ENCODE measurements at regions not wholly inside any gene's neighbourhood (a gene's known extent, or its start where the extent isn't known, plus 50 kb on each side); places are given as distances from the start of the nearest gene placed in this dataset.
"Not testable (repeated sequence)": the region's sequence is repeated elsewhere in the genome, so short reads cannot be mapped to it uniquely, and the experiment has no call there.

DNA sequence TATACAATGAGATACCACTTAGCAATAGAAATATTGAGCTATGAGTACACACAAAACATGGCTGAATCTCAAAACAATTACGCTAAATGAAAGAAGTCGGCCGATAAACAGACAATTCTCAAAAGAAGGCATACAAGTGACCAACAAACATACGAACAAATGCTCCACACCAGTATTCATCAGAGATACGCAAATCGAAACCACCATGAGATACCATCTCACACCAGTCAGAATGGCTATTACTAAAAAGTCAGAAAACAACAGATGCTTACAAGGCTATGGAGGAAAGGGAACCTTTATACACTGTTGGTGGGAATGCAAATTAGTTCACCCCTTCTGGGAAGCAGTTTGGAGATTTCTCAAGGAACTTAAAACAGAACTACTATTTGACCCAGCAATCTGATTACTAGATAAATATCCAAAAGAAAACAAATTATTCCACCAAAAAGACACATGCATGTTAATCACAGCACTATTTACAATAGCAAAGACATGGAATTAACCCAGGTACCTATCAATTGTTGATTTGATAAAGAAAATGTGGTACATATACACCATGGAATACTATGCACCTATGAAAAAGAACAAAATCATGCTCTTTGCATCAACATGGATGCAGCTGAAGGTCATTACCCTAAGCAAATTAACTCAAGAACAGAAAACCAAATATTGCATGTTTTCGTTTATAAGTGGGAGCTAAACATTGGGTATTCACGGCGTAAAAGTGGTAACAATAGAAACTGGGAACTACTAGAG, 90.9 kb upstream of the GRAMD1B start:
- DNase-seq: no peak

DNA sequence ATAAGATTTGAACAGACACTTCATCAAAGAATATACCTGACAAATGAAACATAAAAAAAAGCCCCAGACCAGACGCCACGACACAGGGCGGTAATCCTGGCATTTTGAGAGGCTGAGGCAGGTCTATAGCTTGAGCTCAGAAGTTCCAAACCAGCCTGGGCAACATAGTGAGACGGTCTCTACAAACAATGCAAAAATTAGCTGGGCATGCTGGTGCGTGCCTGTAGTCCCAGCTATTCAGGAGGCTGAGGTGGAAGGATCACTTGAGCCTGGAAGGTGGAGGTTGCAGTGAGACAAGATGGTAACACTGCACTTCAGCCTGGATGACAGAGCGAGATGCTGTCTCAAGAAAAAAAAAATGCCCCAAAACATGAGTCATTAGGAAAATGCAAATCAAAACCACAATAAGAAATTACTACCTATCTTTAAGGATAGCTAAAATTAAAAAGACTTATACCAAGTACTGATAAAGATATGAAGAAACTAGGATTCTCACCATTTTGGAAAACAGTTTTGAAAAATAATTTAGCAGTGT, 91.7 kb upstream of the GRAMD1B start:
- DNase-seq: no peak

DNA sequence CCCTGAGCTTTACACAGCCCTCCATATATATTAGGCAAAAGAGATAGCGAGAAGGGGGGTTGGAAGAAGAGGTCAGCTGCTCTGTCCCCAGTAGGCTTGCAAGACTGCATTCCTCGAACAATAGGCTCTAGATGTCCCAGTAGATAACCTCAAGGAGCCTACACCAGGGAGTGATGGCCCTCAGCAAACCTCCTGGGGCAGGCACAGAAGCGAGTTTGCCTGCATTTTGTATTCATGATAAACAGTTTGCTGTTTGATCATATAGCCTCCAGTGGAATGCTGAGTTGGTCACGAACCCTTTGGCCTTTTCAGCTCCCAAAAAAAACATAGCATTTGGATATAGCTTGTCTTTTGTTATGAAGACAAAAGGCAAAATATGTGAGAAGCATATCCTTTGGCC, 95.1 kb upstream of the GRAMD1B start:
- DNase-seq: no peak

DNA sequence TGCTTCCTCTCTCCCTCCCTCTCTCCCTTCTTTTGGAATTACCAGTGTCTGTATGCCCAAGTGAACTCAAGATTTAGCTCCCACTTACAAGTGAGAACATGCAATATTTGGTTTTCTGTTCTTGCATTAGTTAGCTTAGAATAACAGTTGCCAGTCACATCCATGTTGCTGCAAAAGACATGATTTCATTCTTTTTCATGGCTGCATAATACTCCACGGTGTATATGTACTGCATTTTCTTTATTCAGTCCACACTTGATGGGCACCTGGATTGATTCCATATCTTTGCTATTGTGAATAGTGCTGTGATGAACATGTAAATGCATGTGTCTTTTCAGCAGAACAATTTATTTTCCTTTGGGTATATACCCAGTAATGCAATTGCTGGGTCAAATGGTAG, 97.5 kb upstream of the GRAMD1B start:
- DNase-seq: not testable (repeated sequence)

DNA sequence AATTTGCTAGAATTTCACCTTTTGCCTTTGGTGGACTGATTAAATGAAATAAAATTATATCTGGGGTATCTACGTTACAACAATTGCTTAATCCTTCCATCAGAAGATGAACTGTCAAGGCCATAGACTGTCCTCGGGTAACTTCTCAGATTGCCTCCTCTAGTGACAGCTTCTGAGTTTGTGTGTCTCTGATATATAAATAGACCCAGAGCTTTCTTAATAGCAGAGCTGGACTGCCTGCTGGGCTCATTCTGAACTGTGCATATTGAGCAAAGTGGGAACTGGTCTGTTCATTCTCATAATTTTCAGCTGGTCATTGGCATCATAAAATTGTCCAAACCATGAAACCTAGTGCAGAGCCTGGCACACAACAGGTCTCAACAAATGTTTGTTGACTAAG, 99.1 kb upstream of the GRAMD1B start:
- DNase-seq: no peak

DNA sequence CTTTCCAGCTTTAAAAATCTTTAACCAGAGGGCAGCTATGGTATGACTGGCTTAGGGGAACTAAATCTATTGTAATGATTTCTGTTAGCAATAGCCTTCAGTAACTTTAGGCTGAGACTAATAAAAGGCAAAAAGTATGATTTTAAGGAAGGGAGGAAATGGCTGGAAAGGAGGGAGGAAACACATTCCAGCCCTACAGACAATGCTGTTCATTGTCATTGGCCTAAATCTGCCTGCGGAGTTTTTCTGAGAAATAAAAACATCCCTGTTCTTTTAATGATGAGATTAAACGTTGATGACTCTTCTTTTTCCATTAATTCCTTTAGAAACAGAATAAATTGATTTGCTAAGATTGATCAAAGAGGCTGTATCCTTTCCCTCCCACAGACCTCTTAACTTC, 99.6 kb upstream of the GRAMD1B start:
- no peak for DNase-seq

DNA sequence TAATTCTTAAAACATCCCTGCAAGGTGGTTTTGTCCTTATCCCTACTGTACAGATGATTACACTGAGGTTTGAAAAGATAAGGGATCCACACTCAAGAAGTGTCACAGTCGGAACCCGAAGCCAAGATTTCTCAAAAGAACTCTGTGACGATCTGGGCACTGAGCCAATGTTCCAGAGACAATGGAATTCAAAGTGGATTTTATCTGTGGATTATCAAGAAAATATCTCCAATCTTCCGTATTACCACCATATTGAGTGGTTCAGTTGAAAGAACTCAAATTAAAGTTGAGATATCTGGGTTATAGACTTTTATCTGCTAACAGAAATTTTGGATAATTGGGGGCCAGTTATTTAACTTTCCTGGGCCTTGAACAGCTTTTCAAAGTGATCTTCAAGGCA, 100.0 kb upstream of the GRAMD1B start:
- DNase-seq: no peak

DNA sequence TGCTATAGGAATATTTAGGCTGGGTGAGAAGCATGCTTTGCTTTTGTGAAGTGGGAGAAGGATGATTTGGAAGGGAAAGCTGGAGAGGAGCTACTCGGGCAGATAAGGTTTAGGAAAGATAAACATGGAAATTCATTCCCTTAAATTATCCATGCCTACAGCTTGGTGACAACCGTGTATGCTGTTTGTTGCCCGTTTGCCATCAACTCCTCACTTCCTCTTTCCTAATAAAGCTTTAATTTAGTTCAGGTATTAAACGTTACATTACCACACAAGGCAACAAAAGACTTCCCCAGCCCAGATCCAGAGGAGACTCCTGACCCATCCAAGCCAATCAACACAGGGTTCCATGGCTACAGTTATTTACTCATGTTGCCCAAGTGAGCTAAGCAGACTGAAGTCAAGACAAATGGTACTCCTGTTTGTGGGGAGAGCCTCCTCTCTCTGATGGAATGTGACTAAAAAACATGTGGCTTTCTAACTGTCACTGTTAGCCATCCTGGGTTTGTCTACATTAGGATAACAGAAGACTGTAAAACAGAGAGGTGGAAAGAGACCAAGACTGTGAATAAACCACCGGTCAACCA, 101.7 kb upstream of the GRAMD1B start:
- DNase-seq: no peak

DNA sequence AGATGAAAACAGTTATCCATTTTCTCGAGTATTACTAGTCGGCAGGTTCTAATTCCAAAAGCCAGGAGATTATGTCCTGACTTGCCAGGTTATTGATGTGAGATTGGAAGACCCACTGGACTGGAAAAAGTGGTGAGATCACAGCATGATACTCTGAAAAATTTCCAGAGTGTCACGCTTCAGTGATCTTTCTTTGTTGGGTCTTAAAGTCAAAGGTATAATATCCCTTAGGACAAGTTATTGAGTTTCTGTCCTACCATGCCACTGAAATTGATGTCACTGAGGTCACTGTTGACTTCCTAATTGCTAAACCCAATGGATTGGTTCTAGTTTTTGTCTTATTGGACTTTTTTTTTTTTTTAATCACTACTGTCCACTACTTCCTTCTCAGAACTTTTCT, 104.5 kb upstream of the GRAMD1B start:
- no peak for DNase-seq

DNA sequence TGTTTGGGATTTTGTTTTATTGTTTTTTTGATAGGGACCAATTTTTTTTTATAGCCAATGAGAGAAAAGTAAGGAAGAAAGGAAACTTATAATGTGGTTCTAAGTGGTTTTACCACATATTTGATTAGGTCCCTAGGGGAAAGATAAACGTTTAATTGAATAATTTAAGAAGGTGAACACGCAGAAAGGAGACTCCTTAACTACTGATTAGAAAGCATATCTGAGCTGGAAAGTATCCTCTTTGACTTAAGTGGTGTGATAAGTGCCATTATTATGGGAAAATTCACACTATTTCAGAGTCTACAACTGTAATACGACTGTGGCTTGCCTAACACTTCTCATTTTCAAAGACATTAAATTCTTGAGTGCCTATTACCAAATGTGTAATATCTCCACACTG, 106.5 kb upstream of the GRAMD1B start:
- no peak for DNase-seq

DNA sequence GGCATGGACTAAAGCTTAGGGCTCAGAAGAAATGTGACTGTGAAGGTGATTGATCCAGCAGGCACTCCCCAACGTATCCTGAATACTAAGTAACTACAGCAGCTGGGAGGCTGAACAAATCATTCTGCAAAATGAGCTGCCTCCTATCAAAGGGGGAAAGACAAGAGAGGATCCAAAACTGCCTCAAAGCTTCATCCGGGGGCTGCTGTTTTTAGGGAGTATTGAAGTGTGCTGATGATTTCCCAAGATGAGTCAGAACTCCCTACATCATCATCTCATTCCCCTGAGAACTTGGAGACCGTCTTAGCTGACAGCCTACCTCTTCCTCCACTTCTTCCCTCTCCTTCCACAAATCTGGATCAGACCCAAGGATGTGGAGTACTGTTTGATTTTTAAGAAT, 108.4 kb upstream of the GRAMD1B start:
- DNase-seq: no peak

DNA sequence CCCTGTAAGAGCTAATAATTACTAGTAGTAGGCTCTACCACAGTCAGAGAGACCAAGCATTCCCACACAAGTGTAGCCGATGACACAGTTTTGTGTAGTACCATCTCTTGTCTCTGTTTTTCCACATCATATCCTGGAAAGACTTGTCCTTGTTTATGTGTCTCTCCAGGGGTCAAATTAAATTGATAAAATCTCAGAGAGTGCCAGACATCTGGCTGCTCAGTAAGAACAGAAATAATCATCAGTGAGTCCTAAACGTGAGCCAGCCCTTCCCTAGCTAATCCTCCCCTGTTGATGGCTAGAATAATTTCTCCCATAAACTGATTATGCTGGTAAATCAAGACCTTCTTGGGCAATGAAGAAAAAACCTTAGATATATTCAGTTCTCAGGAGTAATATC, 111.4 kb upstream of the GRAMD1B start:
- no peak for DNase-seq

DNA sequence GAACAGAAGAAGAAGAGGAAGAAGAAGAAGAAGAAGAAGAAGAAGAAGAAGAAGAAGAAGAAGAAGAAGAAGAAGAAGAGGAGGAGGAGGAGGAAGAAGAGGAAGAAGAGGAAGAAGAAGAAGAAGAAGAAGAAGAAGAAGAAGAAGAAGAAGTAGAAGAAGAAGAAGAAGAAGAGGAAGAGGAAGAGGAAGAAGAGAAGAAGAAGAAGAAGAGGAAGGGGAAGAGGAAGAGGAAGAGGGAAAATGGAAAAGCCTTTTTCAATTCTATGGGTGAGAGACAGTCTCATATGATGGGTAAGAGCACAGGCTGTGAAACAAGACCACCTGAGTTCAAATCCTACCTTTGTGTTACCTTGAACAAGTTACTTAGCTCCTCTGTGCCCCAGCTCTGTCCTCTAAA, 111.9 kb upstream of the GRAMD1B start:
- DNase-seq: not testable (repeated sequence)

DNA sequence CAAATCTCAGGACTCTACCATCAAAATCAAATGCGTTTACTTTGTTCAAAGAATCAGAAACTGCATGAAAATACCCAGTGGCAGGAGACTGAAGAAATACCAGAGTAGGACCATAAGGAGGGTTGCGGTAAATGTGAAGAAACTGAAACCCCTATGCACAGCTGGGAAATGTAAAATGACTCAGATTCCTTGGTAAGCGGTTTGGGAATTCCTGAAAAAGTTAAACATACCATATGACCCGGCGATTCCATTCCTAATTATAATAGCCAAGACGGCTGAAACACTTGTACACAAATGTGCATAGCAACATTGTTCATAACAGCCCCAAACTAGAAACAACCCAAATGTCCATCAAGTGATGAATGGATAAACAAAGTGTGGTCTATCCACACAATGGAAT, 114.1 kb upstream of the GRAMD1B start:
- DNase-seq: no peak

DNA sequence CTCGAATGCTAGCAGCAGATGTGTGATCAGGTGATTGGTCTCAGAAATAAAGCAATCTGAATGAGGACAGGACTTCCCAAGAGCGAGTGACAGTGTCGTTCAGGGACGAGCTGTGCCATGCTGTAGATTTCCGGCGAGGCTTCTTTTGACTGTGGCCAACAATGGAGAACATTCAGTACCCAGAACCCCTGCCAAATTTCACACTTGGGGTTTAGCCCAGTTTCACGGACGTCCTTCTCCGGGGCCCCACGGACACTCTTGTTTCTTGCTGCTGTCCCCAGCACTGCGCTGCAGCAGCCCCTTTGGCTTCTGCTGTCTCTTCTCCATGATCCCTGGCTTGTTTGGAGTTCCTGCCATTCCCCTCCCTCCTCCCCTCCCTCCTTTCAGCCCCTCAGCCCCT, 115.1 kb upstream of the GRAMD1B start:
- no peak for DNase-seq

DNA sequence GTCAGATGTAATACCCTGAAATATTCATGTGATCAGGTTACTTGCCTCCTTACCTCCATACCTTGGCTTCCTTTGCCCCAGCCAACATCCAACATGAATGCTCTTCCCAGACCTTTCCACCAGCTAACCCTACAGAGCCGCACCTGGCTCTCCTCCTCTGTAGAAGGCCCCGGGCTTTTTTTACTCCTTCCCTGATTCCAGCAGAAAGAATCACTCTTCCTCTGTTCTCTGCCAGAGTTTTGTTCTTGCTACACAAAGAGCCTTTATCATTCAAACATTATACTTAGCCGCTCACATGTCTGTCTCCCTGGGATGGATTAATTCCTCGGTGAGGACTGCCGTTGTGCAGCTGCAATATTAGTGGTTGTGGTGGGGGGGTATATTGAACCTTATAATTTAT, 116.8 kb upstream of the GRAMD1B start:
- DNase-seq: no peak

DNA sequence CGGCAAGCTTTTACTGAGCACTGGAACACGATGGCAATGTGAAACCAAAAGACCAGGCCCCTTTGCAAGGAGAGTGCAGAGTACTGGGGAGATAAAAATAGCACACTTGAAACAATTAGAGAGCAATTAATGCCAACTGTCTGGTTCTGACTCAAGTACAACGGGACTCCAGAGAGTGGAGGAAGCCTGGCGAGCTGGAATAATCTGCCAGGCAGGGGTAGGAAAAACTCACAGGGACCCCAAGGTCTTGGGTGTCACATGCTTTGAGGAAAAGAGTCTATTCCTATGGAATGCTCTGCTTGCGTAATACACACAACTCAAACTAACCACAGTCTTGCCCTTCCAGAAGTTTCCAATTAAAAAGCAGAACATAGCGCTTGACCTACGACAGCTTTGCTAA, 113.0 kb upstream of the CLMP start:
- DNase-seq: no peak

DNA sequence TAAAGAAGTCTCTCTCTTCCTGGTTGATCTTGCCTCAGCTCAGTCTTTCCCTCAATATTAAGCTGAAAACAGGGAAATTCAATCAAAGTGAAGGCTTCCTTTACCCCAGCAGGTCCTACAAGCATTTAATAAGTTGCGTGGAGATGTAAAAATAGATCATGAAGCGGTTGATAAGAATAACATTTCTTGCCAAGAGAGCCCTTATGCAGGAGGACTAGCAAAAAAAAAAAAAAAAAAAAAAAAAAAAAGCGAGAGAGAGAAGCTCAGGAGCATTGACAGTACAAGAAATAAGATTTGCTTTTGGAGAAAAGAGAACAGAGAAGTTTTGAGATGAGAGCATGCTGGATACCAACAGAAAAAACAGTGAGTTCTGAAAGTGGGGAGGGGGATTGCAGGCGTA, 112.2 kb upstream of the CLMP start:
- DNase-seq: no peak

DNA sequence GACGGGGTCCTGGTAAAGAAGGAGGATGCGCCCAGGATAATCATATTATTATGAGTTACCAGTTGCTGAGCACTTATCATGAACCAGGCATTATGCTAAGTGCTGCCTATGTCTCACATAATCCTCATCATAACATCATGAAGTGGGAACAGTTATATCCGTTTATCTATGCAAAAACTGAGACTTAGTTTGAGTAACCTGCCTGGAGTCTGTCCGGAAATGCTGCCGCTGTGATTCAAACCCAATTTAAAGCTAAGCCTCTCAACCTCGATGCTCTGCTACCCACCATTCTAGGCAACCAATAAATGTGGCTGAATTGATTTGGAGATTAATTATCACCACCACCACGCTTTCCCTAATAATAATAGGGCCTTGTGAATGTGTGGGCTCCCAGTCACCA, 111.5 kb upstream of the CLMP start:
- DNase-seq: no peak

DNA sequence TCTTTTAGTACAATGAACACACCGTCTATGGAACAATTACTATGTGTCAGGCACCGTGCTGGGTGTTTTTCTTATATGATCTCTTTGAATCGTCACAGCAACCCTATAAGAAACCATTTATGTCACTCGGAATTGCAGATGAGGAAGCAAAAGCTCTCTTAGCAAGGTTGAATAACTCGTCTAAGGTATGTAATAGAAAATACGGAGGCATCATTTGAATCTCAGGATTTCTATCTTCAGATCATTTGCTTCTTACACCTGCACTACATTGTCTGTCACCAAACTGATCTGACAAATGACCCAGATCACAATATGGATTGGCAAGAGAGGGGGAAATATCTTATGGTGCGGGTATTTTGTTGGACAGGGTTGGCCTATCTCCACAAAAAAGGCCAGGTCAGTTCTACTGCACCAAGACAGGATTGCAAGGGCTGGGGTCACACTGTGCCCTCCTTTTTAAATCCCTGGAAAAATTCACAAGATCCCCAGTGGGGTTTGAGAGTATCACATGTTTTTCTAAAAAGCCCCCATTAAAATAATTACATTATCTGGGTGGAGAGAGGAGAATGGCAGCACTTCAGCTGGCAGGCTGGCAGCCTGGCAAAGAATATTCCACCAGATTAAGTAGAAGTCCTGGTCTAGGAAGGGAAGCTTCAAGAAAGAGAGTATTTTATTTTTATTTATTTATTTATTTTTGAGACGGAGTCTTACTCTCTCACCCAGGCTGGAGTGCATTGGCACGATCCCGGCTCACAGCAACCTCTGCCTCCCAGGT, 110.7 kb upstream of the CLMP start:
- DNase-seq: no peak

DNA sequence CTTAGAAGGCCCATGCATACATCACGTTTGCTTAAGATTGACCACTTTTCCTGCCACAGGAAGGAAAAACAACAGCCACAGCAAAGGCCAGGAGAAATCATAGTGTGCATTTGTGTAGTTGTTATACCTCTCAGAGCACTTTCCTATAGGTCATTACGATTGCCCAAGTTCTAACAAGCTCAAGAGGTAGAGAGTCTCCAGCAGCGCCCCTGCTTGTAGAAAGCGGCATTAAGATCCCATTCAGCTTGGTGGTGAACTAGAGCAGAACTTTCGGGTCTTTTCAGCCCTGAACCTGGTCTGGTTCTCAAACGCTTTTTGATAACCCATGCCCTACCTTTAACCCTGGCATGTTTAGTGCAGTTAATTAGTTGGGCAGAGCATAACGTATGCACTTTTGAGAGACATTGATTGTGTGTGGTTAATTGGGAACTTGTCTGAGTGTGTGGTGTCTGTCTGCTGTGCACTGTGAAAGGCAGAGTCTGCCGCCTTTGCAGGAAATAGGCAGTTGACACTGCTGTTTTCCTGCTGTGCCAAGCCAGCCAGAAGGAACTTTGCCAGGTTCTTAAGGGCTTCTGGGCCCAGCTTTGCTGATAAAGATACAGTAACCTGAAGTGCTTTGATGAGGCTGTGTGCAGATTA, 109.9 kb upstream of the CLMP start:
- no peak for DNase-seq

DNA sequence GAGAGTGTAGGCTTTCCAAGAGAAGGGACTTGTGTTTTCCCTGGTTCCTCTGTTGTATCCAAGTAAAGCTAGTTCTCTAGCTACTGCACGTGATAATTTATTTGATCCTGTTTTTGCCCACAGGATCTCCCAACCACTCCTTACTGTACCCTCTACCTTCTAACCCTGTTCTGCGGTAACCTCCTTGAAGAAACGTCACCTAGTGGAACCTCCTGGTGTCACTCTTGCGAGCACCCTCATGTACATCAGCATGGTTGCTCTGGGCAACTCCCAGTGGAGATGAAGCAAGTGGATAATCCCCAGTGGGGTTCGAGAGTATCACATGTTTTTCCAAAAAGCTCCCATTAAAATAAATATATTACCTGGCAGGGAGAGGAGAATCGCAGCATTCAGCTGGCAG, 108.9 kb upstream of the CLMP start:
- no peak for DNase-seq

DNA sequence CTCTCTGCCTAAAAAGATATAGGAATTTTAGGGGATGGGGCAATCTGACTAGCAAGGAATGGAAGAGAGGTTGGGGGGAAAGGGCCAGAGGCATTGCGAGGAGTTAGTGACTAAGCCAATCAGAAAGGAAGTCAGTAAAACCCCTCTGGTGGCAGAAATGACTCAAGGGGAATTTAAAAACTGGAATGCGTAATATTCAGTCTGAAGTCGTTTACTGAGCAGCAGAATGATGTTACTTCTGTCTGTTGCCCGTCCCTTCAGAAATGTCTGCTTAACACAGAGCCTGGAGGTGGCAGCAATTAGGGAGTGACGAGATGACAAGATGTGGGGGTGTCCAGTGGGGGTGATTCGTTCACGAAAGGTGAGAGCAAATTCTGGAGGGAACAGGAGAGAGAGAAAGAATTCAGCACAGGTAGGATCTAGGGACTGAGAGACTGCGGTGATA, 107.7 kb upstream of the CLMP start:
- peak; percentile 62 for DNase-seq
